Glomerular visceral epithelial cell (primary cell): ENCODE measurements at regions not wholly inside any gene's neighbourhood (a gene's known extent, or its start where the extent isn't known, plus 50 kb on each side); places are given as distances from the start of the nearest gene placed in this dataset.

Source experiments
- DNase-seq: peaks from one replicate; pipeline ENCODE4 v3.0.0-alpha.2; 2016; ENCODE audit errors: extremely low spot score

DNA sequence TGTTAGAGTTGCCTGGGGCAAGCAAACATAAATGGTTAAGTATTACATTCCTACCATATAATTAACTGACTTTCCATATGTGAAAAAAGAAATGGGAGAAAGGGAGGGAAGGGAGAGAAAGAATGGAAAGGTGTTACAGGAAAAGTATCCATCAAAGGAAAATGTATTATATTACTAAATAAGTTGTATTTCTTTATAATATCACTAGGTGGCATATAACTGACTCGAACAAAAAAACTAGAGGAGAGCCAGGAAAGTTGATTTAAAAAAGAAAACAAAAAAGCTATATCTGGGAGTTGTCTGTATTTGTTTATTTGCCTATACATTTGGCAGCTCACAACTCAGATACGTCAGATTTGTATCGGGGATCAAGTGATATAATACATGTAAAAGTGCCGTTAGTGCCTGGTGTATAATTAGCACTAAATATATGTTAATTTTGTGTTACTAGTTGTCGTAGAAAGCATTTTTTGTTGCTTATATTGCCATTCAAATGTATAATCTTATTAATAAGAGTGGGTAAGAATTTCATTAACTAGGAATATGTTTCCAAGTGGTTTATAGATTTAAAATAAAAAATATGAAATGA is 59.6 kb upstream of the ADAMTS19 start:
- DNase-seq: no peak

- no peak for DNase-seq
These were observed 54.9 kb upstream of the ADAMTS19 start for GRCh38 chr5:129405222-129405621.

DNA sequence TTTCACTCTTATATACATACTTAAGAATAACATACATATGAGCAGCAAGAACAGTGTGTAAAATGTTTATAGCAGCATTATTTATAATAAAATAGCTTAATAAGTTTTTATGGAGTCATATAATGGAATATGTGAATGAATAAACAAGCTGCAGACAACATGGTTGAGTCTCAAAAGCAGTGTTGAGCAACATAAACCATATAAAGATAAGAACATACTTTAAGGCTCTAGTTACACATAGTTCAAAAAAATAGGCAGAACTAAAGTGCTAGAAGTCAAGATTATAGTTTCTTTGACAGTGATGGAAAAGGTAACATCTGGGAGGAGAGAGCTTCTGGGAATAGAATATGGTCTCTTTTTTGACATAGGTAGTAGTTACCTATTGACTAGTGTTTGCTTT is 53.7 kb upstream of the ADAMTS19 start:
- no peak for DNase-seq
